Mesodermal cell (in vitro differentiated cells): ENCODE measurements at regions not wholly inside any gene's neighbourhood (a gene's known extent, or its start where the extent isn't known, plus 50 kb on each side); places are given as distances from the start of the nearest gene placed in this dataset.
"Not testable (repeated sequence)": the region's sequence is repeated elsewhere in the genome, so short reads cannot be mapped to it uniquely, and the experiment has no call there.

Source experiments
- H3K27ac ChIP-seq: 2 replicates; pipeline ENCODE4 v1.7.0; 2013; ENCODE audit warnings: mild to moderate bottlenecking, low read depth, low read length, moderate library complexity; ENCODE audit not compliant: severe bottlenecking
- H3K36me3 ChIP-seq: 2 replicates; pipeline ENCODE4 v1.7.1; 2013; ENCODE audit warnings: mild to moderate bottlenecking, low read length, moderate library complexity; ENCODE audit not compliant: control insufficient read depth, insufficient read depth
- H3K4me1 ChIP-seq: one replicate; pipeline ENCODE4 v1.7.1; 2013; ENCODE audit warnings: mild to moderate bottlenecking, low read length; ENCODE audit not compliant: insufficient read depth, control insufficient read depth, poor library complexity, severe bottlenecking
- H3K4me3 ChIP-seq: 2 replicates; pipeline ENCODE4 v1.7.0; 2013; ENCODE audit warnings: low read length, control low read depth, mild to moderate bottlenecking; ENCODE audit not compliant: insufficient read depth, poor library complexity, severe bottlenecking; ENCODE audit errors: extremely low read depth
- H3K9me3 ChIP-seq: 2 replicates; pipeline ENCODE4 v1.7.1; 2013; ENCODE audit warnings: mild to moderate bottlenecking, low read length, moderate library complexity; ENCODE audit not compliant: control insufficient read depth
- WGBS, 2 experiments: methylation state at CpG; one replicate each; pipeline ENCODE4 v1.1.5; 2013; ENCODE audit warnings: missing lambda C conversion rate in 2 of 2; ENCODE audit not compliant: insufficient coverage in 2 of 2; 5-methylcytosine and 5-hydroxymethylcytosine counted together

DNA sequence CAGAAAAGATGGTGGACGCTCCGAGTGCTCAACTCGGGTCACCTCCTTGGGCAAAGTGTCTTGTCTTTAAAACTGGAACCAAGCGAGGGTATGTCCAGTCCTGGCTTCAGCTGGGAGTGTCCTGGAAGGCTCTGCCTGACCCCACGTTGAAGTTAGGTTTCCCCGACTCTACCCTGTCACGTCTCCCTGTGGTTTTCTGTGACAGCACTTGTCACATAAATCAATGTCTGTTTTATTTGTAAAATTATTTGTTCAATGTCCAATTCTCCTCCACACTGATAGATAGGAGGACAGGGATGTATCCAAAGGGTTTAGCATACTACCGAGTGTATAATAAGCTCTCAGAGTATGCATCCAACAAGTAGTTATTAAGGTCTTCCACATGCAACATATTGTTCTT is 197.7 kb upstream of the IRF2BP2 start:
- not testable (repeated sequence) for H3K9me3 ChIP-seq, H3K4me3 ChIP-seq, H3K4me1 ChIP-seq, H3K36me3 ChIP-seq, H3K27ac ChIP-seq
- no CpG with 5 or more reads among the region's 8 CpGs for WGBS, 2 experiments

DNA sequence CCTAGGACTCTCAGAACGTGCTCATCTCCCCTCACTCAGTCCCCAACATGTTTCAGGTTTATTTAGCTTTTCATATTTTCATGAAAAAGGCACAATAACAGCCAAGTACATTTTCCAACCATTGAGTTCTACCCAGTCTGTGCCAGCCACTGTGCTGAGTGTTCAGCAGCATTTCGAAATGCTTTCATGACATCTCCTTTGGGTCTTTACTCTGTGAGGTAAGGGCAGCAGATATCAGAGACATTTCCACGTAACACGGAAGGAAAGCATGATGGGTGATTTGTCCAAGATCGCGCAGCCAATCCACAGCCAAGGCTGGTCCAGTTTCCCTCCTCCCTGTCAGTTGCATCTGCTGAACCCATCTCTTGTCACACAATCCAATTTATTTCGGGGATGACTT is 192.6 kb upstream of the IRF2BP2 start:
- H3K9me3 ChIP-seq, H3K4me1 ChIP-seq, H3K27ac ChIP-seq, H3K36me3 ChIP-seq, H3K4me3 ChIP-seq: not testable (repeated sequence)
- 89 to 100% methylated on average over 5 to 6 of the region's 7 CpGs for WGBS, 2 experiments

DNA sequence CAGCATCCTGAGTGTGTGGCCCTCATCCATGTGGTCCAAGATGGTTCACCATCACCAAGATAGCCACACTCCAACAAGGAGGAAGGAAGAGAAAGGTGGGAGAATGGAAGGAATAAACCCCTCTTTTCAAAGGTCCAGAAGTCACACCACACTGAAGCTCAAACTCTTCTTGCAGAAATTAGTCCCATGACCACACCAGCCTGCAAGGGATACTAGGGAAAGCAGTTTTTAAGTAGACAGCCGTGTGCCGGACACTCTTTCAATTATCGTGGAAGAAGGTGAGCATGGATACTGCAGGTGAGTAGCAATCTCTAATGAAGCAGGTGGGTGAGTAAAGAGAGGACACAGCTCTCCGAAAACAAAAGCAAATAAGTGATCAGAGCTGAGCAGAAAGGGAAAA is 191.7 kb upstream of the IRF2BP2 start:
- not testable (repeated sequence) for H3K4me3 ChIP-seq, H3K9me3 ChIP-seq, H3K4me1 ChIP-seq, H3K27ac ChIP-seq, H3K36me3 ChIP-seq
- 94% methylated on average over 4 of the region's 4 CpGs; no CpG with 5 or more reads in 1 of the 2 experiments for WGBS, 2 experiments

DNA sequence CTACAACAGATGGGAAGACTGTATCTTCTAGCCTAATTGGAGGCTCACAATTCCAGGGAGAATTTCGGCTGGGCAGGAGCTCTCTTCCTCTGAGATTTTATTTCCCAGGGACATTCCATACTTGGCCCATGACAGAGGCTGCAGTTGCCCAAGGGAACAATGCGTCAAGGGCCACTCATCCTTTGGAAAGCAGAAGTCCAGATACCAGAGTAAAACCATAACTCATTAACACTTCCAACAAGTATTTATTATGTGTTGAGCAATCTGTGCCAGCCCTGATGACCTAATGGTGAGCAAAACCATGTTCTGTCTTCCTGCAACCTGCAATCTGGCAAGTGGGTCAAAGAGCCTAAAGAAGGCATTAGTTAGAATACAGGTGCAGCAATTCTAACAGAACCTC is 191.2 kb upstream of the IRF2BP2 start:
- not testable (repeated sequence) for H3K27ac ChIP-seq, H3K9me3 ChIP-seq, H3K4me3 ChIP-seq, H3K36me3 ChIP-seq, H3K4me1 ChIP-seq
- WGBS, 2 experiments, result no CpG with 5 or more reads among the region's 2 CpGs

DNA sequence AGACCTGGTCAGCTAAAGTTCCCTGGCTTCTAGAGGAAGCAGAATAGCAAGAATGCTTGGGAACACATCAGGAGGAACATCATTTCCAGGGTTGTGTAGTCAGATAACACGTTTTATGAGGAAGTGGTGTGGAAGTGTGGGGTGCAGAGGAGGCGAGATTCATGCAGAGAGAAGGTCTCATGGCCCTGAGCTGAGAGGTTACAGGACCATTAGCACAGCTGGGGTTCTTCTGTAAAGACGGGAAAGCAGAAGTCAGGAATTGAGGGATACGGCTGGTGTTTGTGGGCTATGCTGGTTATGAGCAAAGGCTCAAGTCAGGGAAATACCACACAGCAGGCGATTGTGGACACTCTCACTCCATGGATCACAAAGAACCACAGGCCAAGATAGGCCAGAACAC is 190.6 kb upstream of the IRF2BP2 start:
- H3K9me3 ChIP-seq, H3K36me3 ChIP-seq, H3K4me1 ChIP-seq, H3K27ac ChIP-seq, H3K4me3 ChIP-seq: not testable (repeated sequence)
- 82 to 83% methylated on average over 1 to 2 of the region's 5 CpGs for WGBS, 2 experiments

DNA sequence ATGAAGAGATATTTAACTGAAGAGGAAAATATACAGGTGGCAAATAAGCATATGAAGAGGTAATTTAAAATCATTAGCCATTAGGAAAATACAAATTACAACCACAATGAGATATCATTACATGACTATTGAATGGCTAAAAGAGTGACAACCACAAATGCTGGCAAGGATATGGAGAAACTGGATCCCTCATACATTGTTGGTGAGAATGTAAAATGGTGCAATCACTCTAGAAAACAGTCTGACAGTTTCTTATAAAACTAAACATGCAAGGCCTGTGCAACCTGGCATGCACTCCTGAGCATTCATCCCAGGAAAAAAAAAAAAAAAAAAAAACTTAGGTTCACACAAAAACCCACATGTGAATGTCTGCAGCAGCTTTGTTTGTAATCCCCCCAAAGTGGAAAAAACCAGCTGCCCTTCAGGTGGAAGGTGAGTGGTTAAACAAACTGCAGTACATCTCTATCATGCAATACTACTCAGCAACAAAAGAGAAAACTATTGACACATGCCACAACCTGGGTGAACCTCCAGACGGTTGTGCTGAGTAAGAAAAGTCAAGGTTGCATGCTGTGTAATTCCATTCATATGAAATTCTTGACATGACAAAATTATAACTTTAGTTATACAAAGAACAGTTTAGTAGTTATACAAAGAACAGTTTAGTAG is 189.2 kb upstream of the IRF2BP2 start:
- not testable (repeated sequence) for H3K27ac ChIP-seq, H3K4me3 ChIP-seq, H3K36me3 ChIP-seq, H3K9me3 ChIP-seq, H3K4me1 ChIP-seq
- WGBS, 2 experiments, result no CpG with 5 or more reads among the region's 1 CpG

DNA sequence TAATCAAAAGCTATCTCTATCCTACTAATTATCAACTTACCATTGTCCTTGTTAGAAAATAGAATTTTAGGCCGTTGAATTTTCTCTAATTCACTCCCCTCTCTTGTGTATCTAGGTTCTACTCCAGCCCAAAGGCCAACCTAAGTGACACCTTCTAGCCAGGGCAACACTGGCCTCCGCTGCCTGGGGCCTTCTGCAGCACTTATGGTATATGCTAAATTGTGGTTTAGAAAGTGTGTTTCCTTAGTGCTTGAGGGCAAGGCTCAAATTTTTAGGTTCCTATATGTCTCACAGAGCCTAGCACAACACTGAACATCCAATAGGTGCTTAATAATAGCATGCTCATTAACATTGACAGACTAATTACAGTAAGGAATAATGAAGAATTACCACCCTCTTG is 187.2 kb upstream of the IRF2BP2 start:
- WGBS, 2 experiments, result no CpG with 5 or more reads among the region's 2 CpGs
- not testable (repeated sequence) for H3K27ac ChIP-seq, H3K4me3 ChIP-seq, H3K9me3 ChIP-seq, H3K4me1 ChIP-seq, H3K36me3 ChIP-seq

DNA sequence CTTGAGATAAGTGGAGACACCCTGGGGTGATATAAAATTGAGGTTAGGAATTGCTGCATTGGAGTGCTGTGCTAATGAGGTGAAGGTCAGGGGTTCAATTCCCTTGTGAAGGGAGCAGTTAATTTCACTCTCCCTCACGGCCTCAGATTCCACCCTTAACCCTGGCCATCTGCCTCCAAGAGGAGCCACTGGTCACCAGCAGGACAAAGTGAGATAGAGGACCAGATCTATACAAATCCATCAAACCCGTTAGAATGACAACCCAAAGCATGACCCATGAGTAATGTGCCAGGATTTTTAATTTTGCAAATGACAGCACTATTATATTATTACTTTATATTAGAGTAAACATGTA is 186.4 kb upstream of the IRF2BP2 start:
- H3K9me3 ChIP-seq, H3K4me3 ChIP-seq, H3K36me3 ChIP-seq, H3K27ac ChIP-seq, H3K4me1 ChIP-seq: not testable (repeated sequence)
- WGBS, 2 experiments, result no CpG with 5 or more reads among the region's 2 CpGs

DNA sequence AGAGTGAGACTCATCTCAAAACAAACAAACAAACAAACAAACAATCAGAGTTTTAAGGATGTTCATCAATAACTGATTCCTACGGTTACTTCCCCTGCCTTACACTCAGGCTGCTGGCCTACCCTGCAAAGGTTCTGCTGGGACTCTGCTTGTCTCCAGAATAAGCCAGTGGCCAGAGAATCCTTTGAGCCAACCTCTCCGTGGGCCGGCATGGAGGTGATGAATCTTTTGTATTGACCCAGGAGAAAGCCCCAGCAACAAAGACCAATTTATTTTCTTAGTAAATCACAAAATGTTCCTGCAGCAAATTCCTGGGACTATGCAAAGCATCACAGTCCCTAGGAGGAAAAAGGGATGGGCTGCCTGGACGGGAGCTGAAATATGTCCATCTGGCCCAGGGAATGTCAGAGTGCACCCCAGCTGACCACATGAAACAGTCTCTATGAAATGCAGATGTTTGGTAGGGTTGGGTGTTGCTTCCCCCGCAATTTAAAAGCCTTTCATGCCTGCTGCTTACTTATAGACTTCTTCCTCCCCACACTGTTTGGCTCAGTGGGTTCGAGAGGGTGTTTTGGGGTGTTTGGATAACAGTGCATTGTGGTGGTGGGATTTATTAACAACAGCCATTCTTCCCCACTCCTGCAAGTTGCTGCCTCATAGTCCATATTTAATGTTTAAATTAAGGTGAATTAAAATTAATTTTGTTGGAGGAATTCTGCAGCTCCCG is 185.9 kb upstream of the IRF2BP2 start:
- 60 to 78% methylated on average over 1 of the region's 7 CpGs for WGBS, 2 experiments
- H3K4me1 ChIP-seq, H3K36me3 ChIP-seq, H3K4me3 ChIP-seq, H3K9me3 ChIP-seq, H3K27ac ChIP-seq: not testable (repeated sequence)

DNA sequence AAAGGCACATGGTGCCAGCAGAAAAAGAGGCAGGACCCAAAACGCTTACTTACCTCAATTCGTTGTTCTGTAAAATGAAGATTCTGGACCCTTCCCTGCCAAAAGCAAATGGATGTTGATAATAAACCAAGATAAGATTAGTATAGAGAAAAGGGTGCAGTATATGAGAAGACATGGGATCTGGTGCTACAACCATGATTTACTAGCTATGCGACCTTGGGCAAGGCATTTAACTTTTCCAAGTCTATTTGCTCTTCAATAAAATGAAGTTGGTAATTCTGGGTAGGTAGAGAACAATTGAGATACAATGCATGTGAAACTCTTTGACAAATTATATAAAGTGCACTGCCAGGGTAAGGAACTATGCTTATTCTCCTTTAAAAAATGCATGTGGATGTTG is 185.0 kb upstream of the IRF2BP2 start:
- H3K9me3 ChIP-seq, H3K36me3 ChIP-seq, H3K4me1 ChIP-seq, H3K27ac ChIP-seq, H3K4me3 ChIP-seq: not testable (repeated sequence)
- 100% methylated on average over 1 of the region's 3 CpGs; no CpG with 5 or more reads in 1 of the 2 experiments for WGBS, 2 experiments

DNA sequence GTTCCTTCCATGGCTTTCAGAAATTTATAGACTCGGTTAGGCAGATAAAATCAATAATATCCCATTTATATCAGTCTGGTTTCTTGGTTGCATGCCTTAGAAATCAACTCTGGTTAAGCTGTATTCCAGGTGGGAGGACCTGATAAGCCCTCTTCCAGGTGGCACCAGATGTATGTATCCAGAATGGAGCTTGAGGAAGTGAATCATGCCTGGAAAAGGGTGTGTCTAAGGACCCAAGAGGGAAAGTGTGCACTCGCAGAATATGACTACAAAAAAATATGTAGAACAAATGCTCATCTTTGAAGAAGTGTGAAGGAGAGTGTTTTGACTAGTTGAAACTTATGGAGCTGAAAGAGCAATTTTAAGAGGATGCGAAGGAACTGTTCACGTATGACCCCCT is 184.5 kb upstream of the IRF2BP2 start:
- H3K4me3 ChIP-seq, H3K9me3 ChIP-seq, H3K36me3 ChIP-seq, H3K4me1 ChIP-seq, H3K27ac ChIP-seq: not testable (repeated sequence)
- WGBS, 2 experiments, result no CpG with 5 or more reads among the region's 4 CpGs
